ENCODE measurements at regions not wholly inside any gene's neighbourhood (a gene's known extent, or its start where the extent isn't known, plus 50 kb on each side); places are given as distances from the start of the nearest gene placed in this dataset.

- no peak for TF ChIP-seq CTCF (conservative IDR thresholded peaks at IDR 0.05)
- Mint-ChIP-seq H3K4me1 (no peaks in the 10 kb centered on the region), H3K27ac (ENCODE audit: unreplicated experiment) (no peak overlapping the region)
Observed at GRCh38 chr3:88677298-88677697, 430.1 kb upstream of the EPHA3 start.

GRCh38 chr3:88678747-88679146 is 428.7 kb upstream of the EPHA3 start:
- TF ChIP-seq CTCF (conservative IDR thresholded peaks at IDR 0.05) = no peak
- Mint-ChIP-seq H3K4me3 (no peak overlapping the region), H3K27me3 (ENCODE audit: low read depth) (no peaks in the 10 kb centered on the region), H3K36me3 (ENCODE audit: low read depth) (no peaks in the 10 kb centered on the region), H3K27ac (ENCODE audit: unreplicated experiment) (no peak overlapping the region), H3K9me3 (peaks cover 2% of the 10 kb centered on the region), H3K4me1 (no peaks in the 10 kb centered on the region)
- DNase-seq (ENCODE audit: low read depth, low spot score) = no peak

More at GRCh38 chr3:88677298-88677697, 430.1 kb upstream of the EPHA3 start:
- no peaks in the 10 kb centered on the region for H3K36me3 Mint-ChIP-seq (ENCODE audit: low read depth)
- H3K9me3 Mint-ChIP-seq = peaks cover 2% of the 10 kb centered on the region
- DNase-seq (ENCODE audit: low read depth, low spot score) = no peak
- no peaks in the 10 kb centered on the region for H3K27me3 Mint-ChIP-seq (ENCODE audit: low read depth)
- H3K4me3 Mint-ChIP-seq = no peak overlapping the region

GRCh38 chr3:88690287-88690686 is 417.1 kb upstream of the EPHA3 start:
- no peak for TF ChIP-seq CTCF (conservative IDR thresholded peaks at IDR 0.05)
- no peak overlapping the region for H3K27ac Mint-ChIP-seq (ENCODE audit: unreplicated experiment)
- H3K9me3 Mint-ChIP-seq = peaks cover 11% of the 10 kb centered on the region

GRCh38 chr3:88691081-88691480 is 416.3 kb upstream of the EPHA3 start:
- no peak overlapping the region for H3K27ac Mint-ChIP-seq (ENCODE audit: unreplicated experiment)
- TF ChIP-seq CTCF (conservative IDR thresholded peaks at IDR 0.05) = no peak
- no peaks in the 10 kb centered on the region for H3K36me3 Mint-ChIP-seq (ENCODE audit: low read depth)
- H3K9me3 Mint-ChIP-seq = peaks cover 11% of the 10 kb centered on the region
- DNase-seq (ENCODE audit: low read depth, low spot score) = no peak
- H3K27me3 Mint-ChIP-seq (ENCODE audit: low read depth) = no peaks in the 10 kb centered on the region
- no peak overlapping the region for H3K4me3 Mint-ChIP-seq
- no peaks in the 10 kb centered on the region for H3K4me1 Mint-ChIP-seq

More at GRCh38 chr3:88690287-88690686, 417.1 kb upstream of the EPHA3 start:
- Mint-ChIP-seq H3K4me1 (no peaks in the 10 kb centered on the region), H3K27me3 (ENCODE audit: low read depth) (no peaks in the 10 kb centered on the region), H3K4me3 (no peak overlapping the region), H3K36me3 (ENCODE audit: low read depth) (no peaks in the 10 kb centered on the region)
- no peak for DNase-seq (ENCODE audit: low read depth, low spot score)

- TF ChIP-seq CTCF (conservative IDR thresholded peaks at IDR 0.05) = no peak
- Mint-ChIP-seq H3K4me1 (no peaks in the 10 kb centered on the region), H3K36me3 (ENCODE audit: low read depth) (no peaks in the 10 kb centered on the region), H3K27me3 (ENCODE audit: low read depth) (no peaks in the 10 kb centered on the region), H3K4me3 (no peak overlapping the region), H3K9me3 (no peaks in the 10 kb centered on the region), H3K27ac (ENCODE audit: unreplicated experiment) (no peak overlapping the region)
- DNase-seq (ENCODE audit: low read depth, low spot score) = no peak
Observed at GRCh38 chr3:88703501-88704059, 403.8 kb upstream of the EPHA3 start.

Measured in neural crest cell (in vitro differentiated cells).